ENCODE measurements at regions not wholly inside any gene's neighbourhood (a gene's known extent, or its start where the extent isn't known, plus 50 kb on each side); places are given as distances from the start of the nearest gene placed in this dataset.

DNA sequence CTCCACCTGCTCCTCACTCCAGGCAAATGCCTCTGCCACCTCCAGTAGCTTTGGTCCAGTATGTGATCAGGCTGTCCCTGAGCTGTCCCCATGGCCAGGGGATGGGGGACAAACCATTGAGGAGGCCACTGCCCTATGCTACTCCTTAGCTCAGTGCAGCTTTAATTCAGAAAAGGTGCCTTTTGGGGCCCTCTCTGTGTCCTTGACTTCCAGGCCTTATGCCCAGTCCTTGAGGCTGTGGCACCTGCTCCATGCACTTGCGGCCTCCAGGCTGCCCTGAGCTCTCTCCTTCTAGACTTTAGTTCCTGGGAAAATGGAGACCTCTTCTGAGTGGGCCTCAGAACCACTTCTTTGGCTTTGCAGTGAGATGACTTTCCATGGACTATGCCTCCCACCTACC, 650.8 kb upstream of the CELF2 start:
- Mint-ChIP-seq H3K4me1 (no peaks in the 10 kb centered on the region), H3K36me3 (ENCODE audit: low read depth) (no peaks in the 10 kb centered on the region), H3K27me3 (peaks cover 31% of the 10 kb centered on the region), H3K9me3 (no peaks in the 10 kb centered on the region), H3K27ac (no peak overlapping the region), H3K4me3 (no peak overlapping the region)
- ATAC-seq (replicated peaks) = no peak

DNA sequence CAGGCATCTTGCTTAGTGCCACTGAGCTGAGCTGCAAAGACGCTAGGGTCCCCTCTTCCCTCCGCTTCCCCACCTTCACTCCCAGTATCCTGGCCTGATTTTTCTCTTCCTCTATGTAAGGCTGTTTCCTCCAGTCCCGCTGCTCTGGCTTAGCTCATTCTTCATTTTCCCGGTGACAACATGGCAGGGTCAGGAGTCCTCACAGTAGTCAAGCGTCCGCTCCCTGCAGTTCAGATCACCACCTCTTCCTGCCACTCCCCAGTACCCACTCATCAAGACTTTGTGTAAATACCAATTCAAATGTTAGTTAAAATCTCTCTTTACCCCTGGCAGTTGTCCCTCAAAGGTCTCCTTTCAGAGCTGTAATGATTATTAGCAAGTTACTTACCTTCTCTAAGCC, 650.4 kb upstream of the CELF2 start:
- no peak for ATAC-seq (replicated peaks)
- Mint-ChIP-seq H3K4me3 (no peak overlapping the region), H3K9me3 (no peaks in the 10 kb centered on the region), H3K27me3 (peaks cover 27% of the 10 kb centered on the region), H3K4me1 (no peaks in the 10 kb centered on the region), H3K36me3 (ENCODE audit: low read depth) (no peaks in the 10 kb centered on the region), H3K27ac (no peak overlapping the region)

DNA sequence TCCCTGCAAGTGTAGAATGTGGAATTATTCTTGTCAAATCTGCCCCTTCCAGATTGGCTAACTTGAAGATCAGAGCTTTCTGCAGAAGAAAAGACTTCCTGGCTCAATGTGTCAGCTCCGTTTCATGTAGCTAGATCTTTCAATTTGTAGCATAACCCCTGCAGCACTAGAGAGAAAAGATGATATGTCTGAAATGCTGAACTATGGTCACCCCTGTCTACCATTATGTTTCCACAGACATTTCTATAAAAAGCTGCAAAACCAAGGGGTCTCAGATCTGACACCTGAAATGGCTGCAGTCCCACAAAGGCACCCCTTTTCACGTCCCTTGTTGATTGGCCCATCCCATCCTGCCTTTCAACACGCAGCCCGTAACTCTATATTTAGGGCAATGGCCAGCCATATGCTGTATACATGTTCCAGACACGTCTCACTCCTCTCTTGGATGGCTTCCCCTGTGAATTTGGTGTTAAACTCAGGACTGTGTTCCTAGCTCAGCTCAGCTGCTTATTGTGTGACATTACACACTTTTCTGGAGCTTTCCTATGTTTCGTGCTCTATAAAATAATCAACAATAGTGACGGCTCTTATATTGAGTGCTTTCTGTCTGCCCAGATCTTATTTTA, 648.6 kb upstream of the CELF2 start:
- Mint-ChIP-seq H3K9me3 (no peaks in the 10 kb centered on the region), H3K27me3 (peaks cover 22% of the 10 kb centered on the region), H3K36me3 (ENCODE audit: low read depth) (no peaks in the 10 kb centered on the region), H3K4me3 (no peak overlapping the region), H3K4me1 (no peaks in the 10 kb centered on the region), H3K27ac (no peak overlapping the region)
- no peak for ATAC-seq (replicated peaks)

DNA sequence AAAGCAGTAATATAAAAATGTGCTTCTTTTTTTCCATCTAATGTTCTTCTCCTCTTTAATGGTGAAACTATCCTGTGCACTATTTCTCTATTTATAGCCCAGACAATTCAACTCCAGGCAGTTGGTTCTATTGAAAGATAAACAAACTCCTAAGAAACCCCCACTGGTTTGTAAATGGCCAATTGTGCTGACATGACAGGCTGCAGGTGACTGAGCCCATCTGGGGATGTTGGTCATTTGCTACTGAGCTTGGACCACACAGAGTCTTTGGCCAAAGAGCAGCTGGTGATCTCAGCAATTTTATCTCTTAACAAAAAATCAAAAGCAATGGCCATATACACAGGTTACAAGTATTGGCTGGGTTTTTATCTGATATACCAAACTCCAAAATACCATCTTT, 631.8 kb upstream of the CELF2 start:
- H3K9me3 Mint-ChIP-seq = no peaks in the 10 kb centered on the region
- no peaks in the 10 kb centered on the region for H3K36me3 Mint-ChIP-seq (ENCODE audit: low read depth)
- H3K4me3 Mint-ChIP-seq = no peak overlapping the region
- H3K27ac Mint-ChIP-seq = no peak overlapping the region
- no peaks in the 10 kb centered on the region for H3K4me1 Mint-ChIP-seq
- no peak for ATAC-seq (replicated peaks)
- peaks cover 11% of the 10 kb centered on the region for H3K27me3 Mint-ChIP-seq

DNA sequence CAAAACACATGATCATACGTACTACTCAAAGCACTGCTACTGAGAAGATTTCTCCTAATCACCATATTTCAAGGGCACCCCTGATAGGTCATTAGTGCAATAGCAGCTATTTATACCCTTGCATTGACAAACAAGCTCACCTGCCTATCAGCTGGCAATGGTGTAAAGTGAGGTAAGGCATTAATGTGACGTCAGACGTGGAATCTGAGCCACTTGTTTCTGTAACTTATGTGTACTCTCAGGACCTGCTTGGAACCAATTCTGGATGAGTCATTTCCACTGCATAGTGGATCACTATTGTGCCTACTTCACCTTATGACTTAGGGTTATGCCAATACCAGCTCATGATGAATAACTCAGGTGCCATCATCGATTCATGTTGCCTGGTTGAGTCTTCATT, 628.5 kb upstream of the CELF2 start:
- Mint-ChIP-seq H3K9me3 (no peaks in the 10 kb centered on the region), H3K4me1 (no peaks in the 10 kb centered on the region), H3K27ac (no peak overlapping the region), H3K27me3 (peaks cover 28% of the 10 kb centered on the region), H3K36me3 (ENCODE audit: low read depth) (no peaks in the 10 kb centered on the region), H3K4me3 (no peak overlapping the region)
- ATAC-seq (replicated peaks) = no peak

DNA sequence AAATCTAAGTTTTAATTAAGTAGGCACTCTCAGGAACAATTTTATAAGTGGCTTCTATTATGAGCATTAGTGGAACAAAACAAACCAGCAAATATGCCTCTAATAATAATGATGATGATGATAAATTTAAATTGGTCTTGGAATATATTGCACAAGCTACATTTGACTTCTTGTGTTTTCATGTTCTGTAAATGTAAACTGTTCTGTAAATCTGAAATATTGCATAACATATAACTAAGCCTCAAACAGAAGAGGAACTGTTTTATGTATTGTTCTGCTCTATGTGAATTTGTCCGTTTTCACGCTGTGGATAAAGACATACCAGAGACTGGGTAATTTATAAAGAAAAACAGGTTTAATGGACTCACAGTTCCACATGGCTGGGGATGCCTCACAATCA, 625.2 kb upstream of the CELF2 start:
- Mint-ChIP-seq H3K36me3 (ENCODE audit: low read depth) (no peaks in the 10 kb centered on the region), H3K4me1 (no peaks in the 10 kb centered on the region), H3K9me3 (no peaks in the 10 kb centered on the region), H3K27me3 (peaks cover 24% of the 10 kb centered on the region), H3K27ac (no peak overlapping the region), H3K4me3 (no peak overlapping the region)
- no peak for ATAC-seq (replicated peaks)

DNA sequence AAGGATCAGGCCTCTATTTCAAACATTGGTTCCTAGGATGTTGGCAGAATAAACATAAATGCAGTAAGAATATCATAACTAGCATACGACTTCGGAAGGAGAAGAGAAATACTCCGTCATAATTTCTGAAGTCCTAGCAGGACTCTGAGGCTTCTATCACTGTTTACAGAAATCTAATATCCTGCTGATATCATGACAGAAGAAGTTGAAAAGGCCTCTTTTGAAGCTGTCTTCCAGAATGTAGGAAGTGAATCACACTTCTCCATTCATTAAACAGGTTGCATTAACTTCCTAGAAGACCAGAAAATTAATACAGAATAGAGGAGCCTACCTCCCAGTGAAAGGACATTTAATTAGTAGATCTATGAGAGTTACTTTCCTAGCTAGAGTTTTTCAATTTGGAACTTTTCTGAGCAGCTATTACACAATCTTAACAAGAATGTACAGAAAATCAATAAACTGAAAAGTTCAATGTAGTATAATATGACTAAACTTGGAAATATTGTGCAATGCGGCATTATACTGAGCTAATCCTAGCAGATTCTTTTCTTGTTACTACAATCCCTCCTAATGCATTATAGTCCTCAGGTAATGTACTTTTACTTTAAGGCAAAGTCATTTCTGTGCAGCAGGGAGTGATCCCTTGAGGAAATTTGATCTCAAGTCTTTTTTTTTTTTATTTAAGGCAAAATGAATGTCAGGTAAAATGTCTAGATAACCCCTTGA, 622.6 kb upstream of the CELF2 start:
- peaks cover 24% of the 10 kb centered on the region for H3K27me3 Mint-ChIP-seq
- no peak for ATAC-seq (replicated peaks)
- no peaks in the 10 kb centered on the region for H3K36me3 Mint-ChIP-seq (ENCODE audit: low read depth)
- H3K4me1 Mint-ChIP-seq = no peaks in the 10 kb centered on the region
- H3K27ac Mint-ChIP-seq = no peak overlapping the region
- no peak overlapping the region for H3K4me3 Mint-ChIP-seq
- no peaks in the 10 kb centered on the region for H3K9me3 Mint-ChIP-seq

DNA sequence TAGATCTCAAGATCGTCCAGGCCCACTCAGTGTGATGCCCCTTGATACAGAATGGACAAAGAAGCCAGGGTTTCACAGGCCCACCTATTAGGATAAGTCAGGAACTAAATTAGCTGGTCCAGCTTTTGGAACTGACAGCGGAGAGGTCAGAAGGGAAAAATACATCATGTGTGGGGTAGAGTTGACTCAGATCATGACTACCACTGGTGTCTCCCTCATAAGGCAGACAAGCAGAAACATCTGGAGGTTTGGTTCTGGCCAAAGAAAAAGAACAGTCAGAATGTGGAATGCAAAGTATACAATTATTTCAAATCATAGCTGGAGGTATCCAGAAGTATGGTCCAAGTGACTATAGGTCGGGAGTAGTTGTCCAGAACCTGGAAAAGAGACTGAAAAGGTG, 621.1 kb upstream of the CELF2 start:
- ATAC-seq (replicated peaks) = no peak
- Mint-ChIP-seq H3K36me3 (ENCODE audit: low read depth) (no peaks in the 10 kb centered on the region), H3K4me1 (no peaks in the 10 kb centered on the region), H3K27ac (no peak overlapping the region), H3K4me3 (no peak overlapping the region), H3K9me3 (no peaks in the 10 kb centered on the region), H3K27me3 (peaks cover 16% of the 10 kb centered on the region)

DNA sequence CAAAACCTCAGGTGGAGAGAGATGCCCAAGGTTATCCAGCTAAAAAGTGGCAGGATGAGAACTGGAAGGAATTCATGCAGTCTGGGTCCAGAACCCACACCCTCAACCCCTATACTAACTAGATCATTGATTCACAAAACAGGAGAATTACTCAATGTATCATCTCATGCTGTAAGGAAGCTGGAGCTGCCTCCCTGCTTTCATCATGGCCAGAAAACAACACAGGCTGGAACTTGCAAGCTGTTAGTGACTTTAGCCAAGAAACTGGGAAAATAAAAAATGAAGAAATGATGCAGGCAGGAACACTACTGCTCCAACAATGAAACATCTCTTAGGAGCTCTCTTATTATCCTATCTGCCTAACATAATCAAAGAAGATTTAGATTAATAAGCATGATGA, 619.8 kb upstream of the CELF2 start:
- H3K4me1 Mint-ChIP-seq = no peaks in the 10 kb centered on the region
- no peaks in the 10 kb centered on the region for H3K9me3 Mint-ChIP-seq
- H3K27ac Mint-ChIP-seq = no peak overlapping the region
- no peaks in the 10 kb centered on the region for H3K36me3 Mint-ChIP-seq (ENCODE audit: low read depth)
- peaks cover 14% of the 10 kb centered on the region for H3K27me3 Mint-ChIP-seq
- ATAC-seq (replicated peaks) = no peak
- no peak overlapping the region for H3K4me3 Mint-ChIP-seq

DNA sequence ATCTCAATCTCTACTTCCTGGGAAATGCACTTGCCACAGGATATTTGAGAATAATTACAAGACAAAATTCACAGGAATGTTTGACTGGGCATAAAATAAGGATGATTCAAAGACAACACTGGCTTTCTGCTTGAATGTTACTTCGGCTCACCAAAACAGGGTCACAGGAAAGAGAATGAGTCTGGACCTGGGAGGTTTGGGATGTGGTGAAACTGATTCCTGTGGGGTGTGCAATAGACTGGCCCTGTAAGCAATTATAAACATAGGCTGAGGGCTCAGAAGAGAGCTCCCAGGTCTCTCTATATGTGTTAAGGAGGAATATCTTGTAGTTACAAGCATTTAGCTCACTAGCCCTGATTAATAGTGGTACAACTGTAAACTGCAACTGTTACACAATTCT, 613.9 kb upstream of the CELF2 start:
- Mint-ChIP-seq H3K27ac (no peak overlapping the region), H3K4me3 (no peak overlapping the region), H3K36me3 (ENCODE audit: low read depth) (no peaks in the 10 kb centered on the region), H3K27me3 (peaks cover 21% of the 10 kb centered on the region), H3K9me3 (no peaks in the 10 kb centered on the region), H3K4me1 (no peaks in the 10 kb centered on the region)
- no peak for ATAC-seq (replicated peaks)

DNA sequence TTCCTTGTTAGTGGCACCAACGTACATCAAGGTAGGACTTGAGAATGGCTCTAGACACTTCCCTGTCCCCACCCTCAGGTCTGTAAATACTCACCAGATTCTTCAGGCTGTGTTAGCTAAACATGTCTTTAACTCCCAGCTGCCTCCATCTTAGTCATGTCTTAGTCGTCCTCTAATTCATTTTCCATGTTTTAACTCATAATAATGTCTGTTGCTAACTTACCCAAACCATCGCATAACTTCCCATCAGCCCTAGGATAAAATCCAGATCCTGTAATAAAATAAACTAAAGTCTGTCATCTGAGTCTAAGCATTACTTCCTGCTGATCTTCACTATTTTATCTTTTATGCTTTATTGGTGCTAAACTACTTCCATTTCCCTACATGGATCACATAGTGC, 600.0 kb upstream of the CELF2 start:
- no peak overlapping the region for H3K4me3 Mint-ChIP-seq
- H3K36me3 Mint-ChIP-seq (ENCODE audit: low read depth) = no peaks in the 10 kb centered on the region
- H3K27me3 Mint-ChIP-seq = no peaks in the 10 kb centered on the region
- no peaks in the 10 kb centered on the region for H3K4me1 Mint-ChIP-seq
- no peak for ATAC-seq (replicated peaks)
- no peak overlapping the region for H3K27ac Mint-ChIP-seq
- H3K9me3 Mint-ChIP-seq = no peaks in the 10 kb centered on the region

DNA sequence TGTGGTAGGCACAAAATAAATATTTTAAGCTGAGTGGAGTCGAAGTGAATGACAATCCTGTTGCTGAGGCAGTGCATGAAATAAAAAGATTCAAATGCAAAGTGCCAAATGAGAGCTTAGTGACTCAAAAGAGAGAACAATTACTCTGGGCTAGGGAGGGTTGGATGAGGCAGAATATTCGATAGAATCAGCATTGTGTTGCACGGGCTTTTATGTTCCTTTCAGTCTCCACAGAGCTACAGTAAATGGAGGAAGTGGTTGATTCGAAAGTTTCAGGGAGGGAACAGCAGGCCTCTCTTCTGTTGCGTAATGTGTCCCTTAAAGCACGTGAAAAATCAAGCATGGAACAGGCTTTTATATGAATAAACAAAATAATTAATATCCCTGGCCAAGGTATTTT, 599.3 kb upstream of the CELF2 start:
- no peaks in the 10 kb centered on the region for H3K4me1 Mint-ChIP-seq
- no peak overlapping the region for H3K27ac Mint-ChIP-seq
- H3K27me3 Mint-ChIP-seq = no peaks in the 10 kb centered on the region
- peak; percentile 79 for ATAC-seq (replicated peaks)
- H3K4me3 Mint-ChIP-seq = no peak overlapping the region
- H3K9me3 Mint-ChIP-seq = no peaks in the 10 kb centered on the region
- H3K36me3 Mint-ChIP-seq (ENCODE audit: low read depth) = no peaks in the 10 kb centered on the region

DNA sequence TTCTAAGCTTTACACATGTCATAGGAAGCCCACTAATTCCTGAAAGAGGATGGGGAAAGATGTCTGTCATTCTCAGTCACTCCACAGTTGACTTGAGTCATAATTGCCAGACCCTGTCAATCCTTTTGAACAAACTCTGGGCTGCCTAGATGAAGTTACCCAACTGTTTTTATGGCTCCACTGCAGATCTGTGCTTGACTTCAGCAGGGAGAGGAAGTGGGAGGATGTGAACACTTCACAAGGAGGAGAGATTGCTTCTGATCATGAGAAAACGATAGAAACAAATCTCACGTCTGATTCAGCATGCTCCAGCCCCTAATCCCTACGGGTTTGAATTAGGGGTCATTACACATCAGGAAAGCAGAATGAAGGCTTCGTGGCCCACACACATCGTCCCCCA, 596.6 kb upstream of the CELF2 start:
- H3K27me3 Mint-ChIP-seq = peaks cover 2% of the 10 kb centered on the region
- no peak for ATAC-seq (replicated peaks)
- no peak overlapping the region for H3K4me3 Mint-ChIP-seq
- H3K27ac Mint-ChIP-seq = no peak overlapping the region
- no peaks in the 10 kb centered on the region for H3K36me3 Mint-ChIP-seq (ENCODE audit: low read depth)
- no peaks in the 10 kb centered on the region for H3K4me1 Mint-ChIP-seq
- H3K9me3 Mint-ChIP-seq = no peaks in the 10 kb centered on the region

DNA sequence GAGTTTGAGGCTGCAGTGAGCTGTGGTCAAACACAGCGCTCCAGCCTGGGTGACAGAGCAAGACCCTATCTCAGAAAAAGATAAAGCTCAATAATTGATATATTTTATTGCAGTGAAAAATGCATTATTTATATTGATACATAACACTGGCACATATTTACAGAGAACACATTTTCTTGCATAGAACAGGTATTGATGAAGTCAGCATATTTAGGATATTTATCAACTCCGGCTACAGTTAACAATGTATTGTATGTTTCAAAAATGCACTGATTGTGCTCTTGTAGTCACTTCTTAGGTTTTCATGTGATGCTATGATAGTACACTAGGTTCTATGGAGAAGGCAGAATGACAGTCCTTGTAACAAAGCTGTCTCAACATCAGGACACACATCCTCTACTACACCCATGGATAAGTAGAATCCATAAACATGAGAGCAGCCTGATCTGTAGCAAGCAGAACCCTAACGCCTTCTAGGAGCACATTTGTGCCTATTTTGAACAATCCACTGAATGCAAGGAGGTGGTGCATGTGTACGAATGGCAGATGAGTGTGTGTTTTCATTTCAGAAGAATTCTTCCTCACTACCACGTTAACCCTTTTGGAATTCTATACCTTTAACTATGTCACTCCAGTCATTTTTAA, 586.1 kb upstream of the CELF2 start:
- no peaks in the 10 kb centered on the region for H3K9me3 Mint-ChIP-seq

DNA sequence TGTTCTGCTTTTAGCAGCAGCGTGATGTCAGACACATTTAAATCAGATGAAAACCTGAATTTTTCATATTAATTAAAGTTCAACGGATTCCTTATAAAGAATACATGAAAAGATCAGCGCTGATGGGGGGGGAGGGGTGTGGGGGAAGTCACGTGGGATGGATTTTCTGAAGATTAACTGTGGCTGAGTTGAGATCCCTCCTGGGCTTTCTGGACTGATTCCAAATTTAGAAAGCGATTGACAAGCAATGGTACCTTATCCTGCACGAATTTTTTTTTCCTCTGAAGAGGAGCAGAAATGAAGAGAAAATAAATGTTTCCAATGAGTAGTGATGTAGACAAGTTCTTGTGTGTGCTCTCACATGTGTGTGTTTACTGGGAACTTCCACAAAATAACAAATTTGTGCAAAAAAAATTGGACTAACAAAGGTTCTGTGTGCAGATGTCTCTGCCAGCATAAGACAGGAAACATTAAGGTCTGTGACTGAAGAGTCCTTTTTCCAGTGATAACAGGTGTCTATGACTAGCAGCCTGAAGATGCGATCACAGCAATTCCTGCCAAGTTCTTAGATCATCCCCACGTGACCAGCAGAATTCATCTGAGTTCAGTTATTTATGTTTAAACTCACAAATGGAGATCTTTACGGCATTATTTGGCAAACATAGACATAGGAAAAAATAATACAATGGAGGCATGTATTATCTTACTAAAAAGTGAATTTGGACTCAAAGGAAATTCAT, 585.2 kb upstream of the CELF2 start:
- H3K4me1 Mint-ChIP-seq = no peaks in the 10 kb centered on the region
- no peaks in the 10 kb centered on the region for H3K36me3 Mint-ChIP-seq (ENCODE audit: low read depth)
- H3K4me3 Mint-ChIP-seq = no peak overlapping the region
- H3K9me3 Mint-ChIP-seq = no peaks in the 10 kb centered on the region
- H3K27me3 Mint-ChIP-seq = peaks cover 18% of the 10 kb centered on the region
- ATAC-seq (replicated peaks) = no peak
- H3K27ac Mint-ChIP-seq = no peak overlapping the region

More for the DNA sequence above, 586.1 kb upstream of the CELF2 start:
- peaks cover 16% of the 10 kb centered on the region for H3K27me3 Mint-ChIP-seq
- ATAC-seq (replicated peaks) = no peak
- H3K4me3 Mint-ChIP-seq = no peak overlapping the region
- no peak overlapping the region for H3K27ac Mint-ChIP-seq
- H3K4me1 Mint-ChIP-seq = no peaks in the 10 kb centered on the region
- no peaks in the 10 kb centered on the region for H3K36me3 Mint-ChIP-seq (ENCODE audit: low read depth)

Data from activated T-helper 17 cell treated with anti-CD3 and anti-CD28 coated beads, Interleukin-2, amount 50 U/mL, for 72 hours (primary cell).